SK-N-SH (cell line): ENCODE measurements at regions not wholly inside any gene's neighbourhood (a gene's known extent, or its start where the extent isn't known, plus 50 kb on each side); places are given as distances from the start of the nearest gene placed in this dataset.

ENCODE experiments used
- CTCF ChIA-PET: fragments of 300-600, 350-600 bp; formaldehyde crosslinking; extraction: SDS; loops from one replicate; lab custom pipeline; 2021; lab: Yijun Ruan, JAX
- POLR2A ChIA-PET: fragments of 350-600 bp; sonication (Branson Sonifier 250); formaldehyde crosslinking; extraction: SDS; loops from one replicate; lab custom pipeline; 2020; ENCODE audit warnings: antibody characterized with exemption, inconsistent platforms; lab: Yijun Ruan, JAX
- DNase-seq: peaks from one replicate; pipeline ENCODE4 v3.0.0; 2012
- H2AFZ ChIP-seq: fragments of 200-600 bp; sonication (generic); 2 replicates; pipeline ENCODE4 v1.8.1; 2016; ENCODE audit warnings: antibody characterized with exemption, mild to moderate bottlenecking, low read depth
- H3F3A ChIP-seq: fragments of 200-600 bp; sonication (generic); replicated peaks from 2 replicates; pipeline ENCODE3; 2016; ENCODE audit warnings: antibody characterized with exemption, mild to moderate bottlenecking; ENCODE audit not compliant: insufficient read depth
- H3K27ac ChIP-seq, 2 experiments: fragments of 200-500 bp in 1 of 2; fragments of 200-600 bp in 1 of 2; sonication (Bioruptor generic) in 1 of 2; sonication (generic), shearing (Covaris generic) in 1 of 2; 2 replicates each; pipeline versions ENCODE4 v1.5.1 to v1.6.1; 2014 to 2016; ENCODE audit warnings: low read depth in 2 of 2, inconsistent platforms in 1 of 2, low read length in 1 of 2, mild to moderate bottlenecking in 1 of 2, mixed read lengths in 1 of 2
- H3K27me3 ChIP-seq: fragments of 200-600 bp; sonication (generic), shearing (Covaris generic); 2 replicates; pipeline ENCODE4 v1.6.1; 2016; ENCODE audit warnings: mixed run types; ENCODE audit not compliant: insufficient read depth
- H3K36me3 ChIP-seq, 2 experiments: fragments of 200-500 bp in 1 of 2; fragments of 200-600 bp in 1 of 2; sonication (Bioruptor generic) in 1 of 2; sonication (generic) in 1 of 2; replicated peaks in 1 of 2; 2 replicates each; pipeline versions ENCODE3 to v1.5.1; 2014 to 2016; ENCODE audit warnings: low read length in 1 of 2, mild to moderate bottlenecking in 1 of 2; ENCODE audit not compliant: insufficient read depth in 2 of 2, control insufficient read depth in 1 of 2
- H3K4me1 ChIP-seq, 2 experiments: fragments of 200-500 bp in 1 of 2; fragments of 200-600 bp in 1 of 2; sonication (Bioruptor generic) in 1 of 2; sonication (generic), shearing (Covaris generic) in 1 of 2; 2 replicates each; pipeline versions ENCODE4 v1.5.1 to v1.6.1; 2014 to 2016; ENCODE audit warnings: low read depth in 1 of 2, low read length in 1 of 2, mixed run types in 1 of 2; ENCODE audit not compliant: insufficient read depth in 2 of 2, control insufficient read depth in 1 of 2
- H3K4me2 ChIP-seq: fragments of 200-600 bp; sonication (generic), shearing (Covaris generic); 2 replicates; pipeline ENCODE4 v1.6.1; 2017; ENCODE audit warnings: mixed run types
- H3K4me3 ChIP-seq, 2 experiments: fragments of 200-500 bp in 1 of 2; fragments of 200-600 bp in 1 of 2; sonication (Bioruptor generic) in 1 of 2; sonication (generic), shearing (Covaris generic) in 1 of 2; 2 replicates each; pipeline versions ENCODE4 v1.5.1 to v1.8.1; 2014 to 2016; ENCODE audit warnings: low read depth in 2 of 2, inconsistent platforms in 1 of 2, low read length in 1 of 2, mild to moderate bottlenecking in 1 of 2, mixed read lengths in 1 of 2, moderate library complexity in 1 of 2
- H3K79me2 ChIP-seq: fragments of 200-600 bp; sonication (generic); 2 replicates; pipeline ENCODE4 v1.8.1; 2017; ENCODE audit warnings: mild to moderate bottlenecking; ENCODE audit not compliant: insufficient read depth
- H3K9ac ChIP-seq: fragments of 200-600 bp; sonication (generic); 2 replicates; pipeline ENCODE4 v1.6.1; 2017; ENCODE audit warnings: mixed run types
- H3K9me2 ChIP-seq: fragments of 200-600 bp; sonication (generic); 2 replicates; pipeline ENCODE4 v1.6.1; 2017; ENCODE audit warnings: mixed run types
- H3K9me3 ChIP-seq: fragments of 200-600 bp; sonication (generic); 2 replicates; pipeline ENCODE4 v1.6.1; 2017; ENCODE audit warnings: mixed run types, mild to moderate bottlenecking, moderate library complexity
- H4K20me1 ChIP-seq: fragments of 200-600 bp; sonication (generic); 2 replicates; pipeline ENCODE4 v1.6.1; 2017; ENCODE audit warnings: mild to moderate bottlenecking, mixed run types; ENCODE audit not compliant: insufficient read depth
- CHD2 ChIP-seq: fragments of 150-350 bp; IDR thresholded peaks from 2 replicates; pipeline ENCODE4 v1.6.1; 2018; ENCODE audit warnings: low read length; ENCODE audit not compliant: partially characterized antibody
- ELF1 ChIP-seq: IDR thresholded peaks from 2 replicates; pipeline ENCODE4 v1.4.0; 2012
- EP300 ChIP-seq, 2 experiments: IDR thresholded peaks; 2 replicates each; pipeline versions ENCODE4 v1.4.0 to v1.6.1; 2012; ENCODE audit warnings: borderline replicate concordance in 1 of 2, low read depth in 1 of 2, low read length in 1 of 2
- FOSL2 ChIP-seq: IDR thresholded peaks from 2 replicates; pipeline ENCODE4 v1.4.0; 2012; ENCODE audit warnings: low read depth, mild to moderate bottlenecking, moderate library complexity, borderline replicate concordance
- FOXJ3 ChIP-seq: sonication (generic); formaldehyde crosslinking; IDR thresholded peaks from 2 replicates; pipeline ENCODE4 v1.5.1; 2020; ENCODE audit warnings: mild to moderate bottlenecking, missing genetic modification reagents
- FOXM1 ChIP-seq: IDR thresholded peaks from 2 replicates; pipeline ENCODE4 v1.4.0; 2012; ENCODE audit warnings: low read depth, mild to moderate bottlenecking
- GABPA ChIP-seq: IDR thresholded peaks from 2 replicates; pipeline ENCODE4 v1.4.0; 2012; ENCODE audit warnings: low read depth, mild to moderate bottlenecking
- GATA2 ChIP-seq: sonication (generic); formaldehyde crosslinking; IDR thresholded peaks from 2 replicates; pipeline ENCODE4 v1.5.0; 2020; ENCODE audit warnings: mild to moderate bottlenecking, missing genetic modification reagents
- MXI1 ChIP-seq: IDR thresholded peaks from 2 replicates; pipeline ENCODE4 v1.6.1; 2012; ENCODE audit warnings: mild to moderate bottlenecking, low read depth, low read length, improper control_type of control experiment
- NFIC ChIP-seq: IDR thresholded peaks from 2 replicates; pipeline ENCODE4 v1.4.0; 2012; ENCODE audit warnings: borderline replicate concordance
- NRF1 ChIP-seq: IDR thresholded peaks from 2 replicates; pipeline ENCODE4 v1.6.1; 2012; ENCODE audit warnings: low read depth, mild to moderate bottlenecking, low read length
- POLR2AphosphoS5 ChIP-seq: IDR thresholded peaks from 2 replicates; pipeline ENCODE4 v1.6.1; 2012; ENCODE audit warnings: low read depth, low read length
- RCOR1 ChIP-seq: fragments of 150-350 bp; IDR thresholded peaks from 2 replicates; pipeline ENCODE4 v1.6.1; 2017; ENCODE audit warnings: antibody characterized with exemption, low read length
- RFX5 ChIP-seq: IDR thresholded peaks from 2 replicates; pipeline ENCODE4 v1.6.1; 2012; ENCODE audit warnings: mild to moderate bottlenecking, improper control_type of control experiment, low read length
- SIN3A ChIP-seq: IDR thresholded peaks from 2 replicates; pipeline ENCODE4 v1.6.1; 2012; ENCODE audit warnings: low read depth, mild to moderate bottlenecking, low read length, moderate library complexity, borderline replicate concordance
- TCF12 ChIP-seq: IDR thresholded peaks from 2 replicates; pipeline ENCODE4 v1.4.0; 2012
- TEAD4 ChIP-seq: IDR thresholded peaks from 2 replicates; pipeline ENCODE4 v1.4.0; 2012; ENCODE audit warnings: mild to moderate bottlenecking, borderline replicate concordance; ENCODE audit not compliant: insufficient read depth
- WGBS: methylation state at CpG from one replicate; pipeline ENCODE4 v1.1.6; 2017; ENCODE audit warnings: low lambda C conversion rate; 5-methylcytosine and 5-hydroxymethylcytosine counted together
- TF ChIP-seq, protein P1 (sequence below): IDR thresholded peaks from 2 replicates; pipeline ENCODE4 v1.4.0; 2012; ENCODE audit warnings: low read depth
- TF ChIP-seq, protein P2 (sequence below): IDR thresholded peaks from 2 replicates; pipeline ENCODE4 v1.4.0; 2012; ENCODE audit warnings: low read depth, borderline replicate concordance
- TF ChIP-seq, protein P3 (sequence below): IDR thresholded peaks from 2 replicates; pipeline ENCODE4 v1.6.1; 2012; ENCODE audit warnings: mild to moderate bottlenecking, low read depth, low read length, moderate library complexity
- TF ChIP-seq, protein P4 (sequence below): fragments of 200-600 bp; sonication (generic); IDR thresholded peaks from 2 replicates; pipeline ENCODE4 v1.6.1; 2017; ENCODE audit warnings: antibody characterized with exemption, mild to moderate bottlenecking, moderate library complexity

DNA sequence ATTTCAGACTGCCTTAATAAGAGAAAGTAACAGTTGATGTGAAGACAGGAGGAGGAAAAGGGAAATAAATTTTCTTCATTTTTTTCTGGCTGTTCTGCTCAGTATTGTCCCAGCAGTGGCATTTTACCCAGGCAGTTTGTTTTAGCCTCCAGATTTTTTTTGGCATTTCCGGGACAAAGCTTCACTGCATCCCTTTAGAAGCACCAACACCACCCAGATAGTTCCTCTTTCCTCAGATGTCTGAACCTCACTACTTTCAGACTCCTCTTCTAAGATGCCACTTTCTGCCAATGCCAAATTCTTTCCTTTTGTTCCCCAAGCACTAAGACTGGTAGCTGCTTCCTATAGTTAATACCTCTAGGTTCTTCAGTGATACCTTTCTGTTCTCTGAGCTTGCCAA is 480.1 kb upstream of the SLC10A2 start:
- Histone ChIP-seq H3K4me3 (no peak overlapping the region), H3K27ac (no peak overlapping the region), H4K20me1 (no peaks in the 10 kb centered on the region), H3K9ac (no peak overlapping the region), H3K79me2 (no peaks in the 10 kb centered on the region), H3K9me2 (no peaks in the 10 kb centered on the region), H3K4me1 (no peaks in the 10 kb centered on the region), H3K27me3 (no peaks in the 10 kb centered on the region), H2AFZ (no peak overlapping the region), H3F3A (no peaks in the 10 kb centered on the region), H3K9me3 (0 out of 2 replicates have a peak, but pooled peaks cover 3% of the 10 kb centered on the region), H3K4me2 (no peak overlapping the region), H3K36me3 (no peaks in the 10 kb centered on the region)
- DNase-seq = no peak
- CTCF ChIA-PET = no interaction called here
- 26% methylated on average over 1 of the region's 1 CpG for WGBS
- POLR2A ChIA-PET = no interaction called here
- TF ChIP-seq, protein P1, sequence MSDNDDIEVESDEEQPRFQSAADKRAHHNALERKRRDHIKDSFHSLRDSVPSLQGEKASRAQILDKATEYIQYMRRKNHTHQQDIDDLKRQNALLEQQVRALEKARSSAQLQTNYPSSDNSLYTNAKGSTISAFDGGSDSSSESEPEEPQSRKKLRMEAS = no peak
- TF ChIP-seq, protein P2, sequence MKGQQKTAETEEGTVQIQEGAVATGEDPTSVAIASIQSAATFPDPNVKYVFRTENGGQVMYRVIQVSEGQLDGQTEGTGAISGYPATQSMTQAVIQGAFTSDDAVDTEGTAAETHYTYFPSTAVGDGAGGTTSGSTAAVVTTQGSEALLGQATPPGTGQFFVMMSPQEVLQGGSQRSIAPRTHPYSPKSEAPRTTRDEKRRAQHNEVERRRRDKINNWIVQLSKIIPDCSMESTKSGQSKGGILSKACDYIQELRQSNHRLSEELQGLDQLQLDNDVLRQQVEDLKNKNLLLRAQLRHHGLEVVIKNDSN = no peak
- TF ChIP-seq FOXJ3 (CRISPR knock-in tag) (no peak), GATA2 (CRISPR knock-in tag) (no peak), TCF12 (no peak), CHD2 (no peak), MXI1 (no peak), NFIC (no peak), RFX5 (no peak), ELF1 (no peak), EP300 (IDR thresholded peaks at IDR 0.05; ENCODE audit: borderline replicate concordance in 1 of 2, low read depth in 1 of 2, low read length in 1 of 2) (no peak)

DNA sequence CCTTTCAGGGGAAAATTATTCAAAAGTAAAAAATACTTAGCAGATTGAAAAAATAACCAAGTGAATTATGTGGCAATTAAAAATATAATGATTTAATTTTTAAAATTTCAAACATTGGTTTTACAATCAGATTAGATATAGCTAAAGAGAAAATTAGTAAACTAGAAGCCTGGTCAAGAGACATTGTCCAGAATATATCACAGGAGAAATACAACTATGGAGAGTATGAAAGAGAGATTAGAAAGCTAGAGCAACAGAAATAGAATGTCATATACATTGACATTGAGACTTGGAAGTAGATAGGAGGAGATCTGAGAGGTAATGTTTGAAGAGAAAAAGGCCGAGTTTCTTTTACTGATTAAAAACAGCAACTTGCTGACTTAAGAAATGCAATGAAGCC is 476.4 kb upstream of the SLC10A2 start:
- no peak for DNase-seq
- no peaks in the 10 kb centered on the region for H3K79me2 ChIP-seq
- no peaks in the 10 kb centered on the region for H4K20me1 ChIP-seq
- peaks cover 8% of the 10 kb centered on the region; the same call in 1 of the 2 replicates for H3K9me3 ChIP-seq
- H3K4me2 ChIP-seq = no peak overlapping the region
- H3K4me1 ChIP-seq = peaks cover 0 to 9% of the 10 kb centered on the region in 2 experiments; a peak in 2 of 4 replicates
- TF ChIP-seq POLR2AphosphoS5 (no peak), SIN3A (no peak), RCOR1 (no peak), FOSL2 (no peak), TEAD4 (no peak), CHD2 (no peak), GABPA (no peak), FOXM1 (no peak), NRF1 (no peak)
- TF ChIP-seq, protein P3, sequence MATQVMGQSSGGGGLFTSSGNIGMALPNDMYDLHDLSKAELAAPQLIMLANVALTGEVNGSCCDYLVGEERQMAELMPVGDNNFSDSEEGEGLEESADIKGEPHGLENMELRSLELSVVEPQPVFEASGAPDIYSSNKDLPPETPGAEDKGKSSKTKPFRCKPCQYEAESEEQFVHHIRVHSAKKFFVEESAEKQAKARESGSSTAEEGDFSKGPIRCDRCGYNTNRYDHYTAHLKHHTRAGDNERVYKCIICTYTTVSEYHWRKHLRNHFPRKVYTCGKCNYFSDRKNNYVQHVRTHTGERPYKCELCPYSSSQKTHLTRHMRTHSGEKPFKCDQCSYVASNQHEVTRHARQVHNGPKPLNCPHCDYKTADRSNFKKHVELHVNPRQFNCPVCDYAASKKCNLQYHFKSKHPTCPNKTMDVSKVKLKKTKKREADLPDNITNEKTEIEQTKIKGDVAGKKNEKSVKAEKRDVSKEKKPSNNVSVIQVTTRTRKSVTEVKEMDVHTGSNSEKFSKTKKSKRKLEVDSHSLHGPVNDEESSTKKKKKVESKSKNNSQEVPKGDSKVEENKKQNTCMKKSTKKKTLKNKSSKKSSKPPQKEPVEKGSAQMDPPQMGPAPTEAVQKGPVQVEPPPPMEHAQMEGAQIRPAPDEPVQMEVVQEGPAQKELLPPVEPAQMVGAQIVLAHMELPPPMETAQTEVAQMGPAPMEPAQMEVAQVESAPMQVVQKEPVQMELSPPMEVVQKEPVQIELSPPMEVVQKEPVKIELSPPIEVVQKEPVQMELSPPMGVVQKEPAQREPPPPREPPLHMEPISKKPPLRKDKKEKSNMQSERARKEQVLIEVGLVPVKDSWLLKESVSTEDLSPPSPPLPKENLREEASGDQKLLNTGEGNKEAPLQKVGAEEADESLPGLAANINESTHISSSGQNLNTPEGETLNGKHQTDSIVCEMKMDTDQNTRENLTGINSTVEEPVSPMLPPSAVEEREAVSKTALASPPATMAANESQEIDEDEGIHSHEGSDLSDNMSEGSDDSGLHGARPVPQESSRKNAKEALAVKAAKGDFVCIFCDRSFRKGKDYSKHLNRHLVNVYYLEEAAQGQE = no peak
- TF ChIP-seq, protein P4, sequence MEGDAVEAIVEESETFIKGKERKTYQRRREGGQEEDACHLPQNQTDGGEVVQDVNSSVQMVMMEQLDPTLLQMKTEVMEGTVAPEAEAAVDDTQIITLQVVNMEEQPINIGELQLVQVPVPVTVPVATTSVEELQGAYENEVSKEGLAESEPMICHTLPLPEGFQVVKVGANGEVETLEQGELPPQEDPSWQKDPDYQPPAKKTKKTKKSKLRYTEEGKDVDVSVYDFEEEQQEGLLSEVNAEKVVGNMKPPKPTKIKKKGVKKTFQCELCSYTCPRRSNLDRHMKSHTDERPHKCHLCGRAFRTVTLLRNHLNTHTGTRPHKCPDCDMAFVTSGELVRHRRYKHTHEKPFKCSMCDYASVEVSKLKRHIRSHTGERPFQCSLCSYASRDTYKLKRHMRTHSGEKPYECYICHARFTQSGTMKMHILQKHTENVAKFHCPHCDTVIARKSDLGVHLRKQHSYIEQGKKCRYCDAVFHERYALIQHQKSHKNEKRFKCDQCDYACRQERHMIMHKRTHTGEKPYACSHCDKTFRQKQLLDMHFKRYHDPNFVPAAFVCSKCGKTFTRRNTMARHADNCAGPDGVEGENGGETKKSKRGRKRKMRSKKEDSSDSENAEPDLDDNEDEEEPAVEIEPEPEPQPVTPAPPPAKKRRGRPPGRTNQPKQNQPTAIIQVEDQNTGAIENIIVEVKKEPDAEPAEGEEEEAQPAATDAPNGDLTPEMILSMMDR = no peak
- TF ChIP-seq, protein P1 = no peak
- TF ChIP-seq, protein P2 = no peak
- WGBS = 0% methylated on average over 1 of the region's 1 CpG
- H2AFZ ChIP-seq = no peak overlapping the region
- H3K9ac ChIP-seq = no peak overlapping the region
- H3K9me2 ChIP-seq = no peaks in the 10 kb centered on the region
- H3K27me3 ChIP-seq = no peaks in the 10 kb centered on the region
- no peaks in the 10 kb centered on the region for H3F3A ChIP-seq
- CTCF ChIA-PET = no interaction called here
- POLR2A ChIA-PET = no interaction called here
- no peaks in the 10 kb centered on the region for H3K36me3 ChIP-seq
- no peak overlapping the region for H3K27ac ChIP-seq
- H3K4me3 ChIP-seq = no peak overlapping the region
